ENCODE measurements at regions not wholly inside any gene's neighbourhood (a gene's known extent, or its start where the extent isn't known, plus 50 kb on each side); places are given as distances from the start of the nearest gene placed in this dataset.
"Not testable (repeated sequence)": the region's sequence is repeated elsewhere in the genome, so short reads cannot be mapped to it uniquely, and the experiment has no call there.

DNA sequence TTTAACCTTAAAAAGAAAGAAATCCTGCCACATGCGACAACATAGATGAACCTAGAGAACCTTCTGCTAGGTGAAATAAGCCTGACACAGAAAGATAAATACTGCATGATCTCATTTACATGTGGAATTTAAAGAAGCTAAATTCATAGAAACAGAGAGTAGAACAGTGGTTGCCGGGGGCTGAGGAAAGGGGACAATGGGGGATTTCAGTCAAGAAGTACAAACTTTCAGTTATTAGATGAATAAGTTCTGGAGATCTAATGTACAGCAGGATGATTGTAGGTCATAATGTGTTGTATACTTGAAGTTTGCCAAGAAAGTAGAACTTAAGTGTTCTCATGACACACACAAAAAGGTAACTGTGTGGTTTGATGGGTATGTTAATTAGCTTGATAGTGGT, 204.3 kb upstream of the PRSS16 start:
- Histone ChIP-seq H3K9me3 (ENCODE audit: low read depth, low read length) (no peaks in the 10 kb centered on the region), H3K4me2 (ENCODE audit: insufficient read depth, low read length) (no peak overlapping the region), H3K4me1 (ENCODE audit: insufficient read depth, low read length) (no peaks in the 10 kb centered on the region), H4K20me1 (ENCODE audit: insufficient read depth, low read length) (no peaks in the 10 kb centered on the region), H3K27me3 (ENCODE audit: insufficient read depth, low read length) (no peaks in the 10 kb centered on the region), H3K27ac (ENCODE audit: low read depth, low read length) (no peak overlapping the region), H3K36me3 (ENCODE audit: insufficient read depth, low read length) (no peaks in the 10 kb centered on the region), H2AFZ (ENCODE audit: low read length) (no peak overlapping the region), H3K4me3 (ENCODE audit: insufficient read depth, low read length) (no peak overlapping the region), H3K79me2 (ENCODE audit: insufficient read depth, low read length) (no peaks in the 10 kb centered on the region)
- TF ChIP-seq, protein P1, sequence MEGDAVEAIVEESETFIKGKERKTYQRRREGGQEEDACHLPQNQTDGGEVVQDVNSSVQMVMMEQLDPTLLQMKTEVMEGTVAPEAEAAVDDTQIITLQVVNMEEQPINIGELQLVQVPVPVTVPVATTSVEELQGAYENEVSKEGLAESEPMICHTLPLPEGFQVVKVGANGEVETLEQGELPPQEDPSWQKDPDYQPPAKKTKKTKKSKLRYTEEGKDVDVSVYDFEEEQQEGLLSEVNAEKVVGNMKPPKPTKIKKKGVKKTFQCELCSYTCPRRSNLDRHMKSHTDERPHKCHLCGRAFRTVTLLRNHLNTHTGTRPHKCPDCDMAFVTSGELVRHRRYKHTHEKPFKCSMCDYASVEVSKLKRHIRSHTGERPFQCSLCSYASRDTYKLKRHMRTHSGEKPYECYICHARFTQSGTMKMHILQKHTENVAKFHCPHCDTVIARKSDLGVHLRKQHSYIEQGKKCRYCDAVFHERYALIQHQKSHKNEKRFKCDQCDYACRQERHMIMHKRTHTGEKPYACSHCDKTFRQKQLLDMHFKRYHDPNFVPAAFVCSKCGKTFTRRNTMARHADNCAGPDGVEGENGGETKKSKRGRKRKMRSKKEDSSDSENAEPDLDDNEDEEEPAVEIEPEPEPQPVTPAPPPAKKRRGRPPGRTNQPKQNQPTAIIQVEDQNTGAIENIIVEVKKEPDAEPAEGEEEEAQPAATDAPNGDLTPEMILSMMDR (IDR thresholded peaks at IDR 0.05; ENCODE audit: extremely low read depth, low read depth, low read length): no peak
- no peak for DNase-seq (ENCODE audit: insufficient read length, low spot score, missing footprints)

DNA sequence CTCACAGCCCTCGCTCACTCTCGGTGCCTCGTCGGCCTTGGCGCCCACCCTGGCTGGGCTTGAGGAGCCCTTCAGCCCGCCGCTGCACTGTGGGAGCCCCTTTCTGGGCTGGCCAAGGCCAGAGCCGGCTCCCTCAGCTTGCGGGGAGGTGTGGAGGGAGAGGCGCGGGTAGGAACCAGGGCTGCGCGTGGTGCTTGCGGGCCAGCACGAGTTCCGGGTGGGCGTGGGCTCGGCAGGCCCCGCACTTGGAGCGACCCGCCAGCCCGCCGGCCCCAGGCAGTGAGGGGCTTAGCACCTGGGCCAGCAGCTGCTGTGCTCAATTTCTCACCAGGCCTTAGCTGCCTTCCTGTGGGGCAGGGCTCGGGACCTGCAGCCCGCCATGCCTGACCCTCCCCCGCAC, 202.4 kb upstream of the PRSS16 start:
- not testable (repeated sequence) for H2AFZ ChIP-seq (ENCODE audit: low read length); H3K27me3 ChIP-seq (ENCODE audit: insufficient read depth, low read length); H3K36me3 ChIP-seq (ENCODE audit: insufficient read depth, low read length); H3K4me1 ChIP-seq (ENCODE audit: insufficient read depth, low read length); H3K27ac ChIP-seq (ENCODE audit: low read depth, low read length); H3K4me3 ChIP-seq (ENCODE audit: insufficient read depth, low read length); H3K9me3 ChIP-seq (ENCODE audit: low read depth, low read length); H4K20me1 ChIP-seq (ENCODE audit: insufficient read depth, low read length); H3K4me2 ChIP-seq (ENCODE audit: insufficient read depth, low read length); H3K79me2 ChIP-seq (ENCODE audit: insufficient read depth, low read length); DNase-seq (ENCODE audit: insufficient read length, low spot score, missing footprints)

DNA sequence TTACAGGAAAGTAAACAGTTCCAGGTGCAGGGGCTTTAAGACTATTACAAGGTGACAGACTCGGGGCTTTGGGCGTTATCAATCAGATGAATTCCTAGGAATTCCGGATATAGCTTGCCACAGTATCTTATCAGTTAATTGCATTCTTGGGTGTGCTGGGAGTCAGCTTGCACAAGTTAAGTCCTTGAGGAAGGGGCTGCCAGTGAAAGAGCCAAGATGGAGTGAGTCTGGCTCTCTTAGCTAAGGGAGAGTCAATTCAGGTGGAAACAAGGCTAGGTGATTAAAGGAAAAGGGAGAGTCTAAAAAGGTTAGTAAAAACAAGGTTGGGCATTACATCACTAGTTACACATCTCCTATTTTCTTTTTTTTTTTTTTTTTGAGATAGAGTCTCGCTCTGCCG, 199.8 kb upstream of the PRSS16 start:
- H4K20me1 ChIP-seq (ENCODE audit: insufficient read depth, low read length); H3K79me2 ChIP-seq (ENCODE audit: insufficient read depth, low read length); H3K27me3 ChIP-seq (ENCODE audit: insufficient read depth, low read length); H3K4me3 ChIP-seq (ENCODE audit: insufficient read depth, low read length); DNase-seq (ENCODE audit: insufficient read length, low spot score, missing footprints); H2AFZ ChIP-seq (ENCODE audit: low read length); H3K9me3 ChIP-seq (ENCODE audit: low read depth, low read length); H3K4me2 ChIP-seq (ENCODE audit: insufficient read depth, low read length); H3K36me3 ChIP-seq (ENCODE audit: insufficient read depth, low read length); H3K4me1 ChIP-seq (ENCODE audit: insufficient read depth, low read length); H3K27ac ChIP-seq (ENCODE audit: low read depth, low read length): not testable (repeated sequence)

DNA sequence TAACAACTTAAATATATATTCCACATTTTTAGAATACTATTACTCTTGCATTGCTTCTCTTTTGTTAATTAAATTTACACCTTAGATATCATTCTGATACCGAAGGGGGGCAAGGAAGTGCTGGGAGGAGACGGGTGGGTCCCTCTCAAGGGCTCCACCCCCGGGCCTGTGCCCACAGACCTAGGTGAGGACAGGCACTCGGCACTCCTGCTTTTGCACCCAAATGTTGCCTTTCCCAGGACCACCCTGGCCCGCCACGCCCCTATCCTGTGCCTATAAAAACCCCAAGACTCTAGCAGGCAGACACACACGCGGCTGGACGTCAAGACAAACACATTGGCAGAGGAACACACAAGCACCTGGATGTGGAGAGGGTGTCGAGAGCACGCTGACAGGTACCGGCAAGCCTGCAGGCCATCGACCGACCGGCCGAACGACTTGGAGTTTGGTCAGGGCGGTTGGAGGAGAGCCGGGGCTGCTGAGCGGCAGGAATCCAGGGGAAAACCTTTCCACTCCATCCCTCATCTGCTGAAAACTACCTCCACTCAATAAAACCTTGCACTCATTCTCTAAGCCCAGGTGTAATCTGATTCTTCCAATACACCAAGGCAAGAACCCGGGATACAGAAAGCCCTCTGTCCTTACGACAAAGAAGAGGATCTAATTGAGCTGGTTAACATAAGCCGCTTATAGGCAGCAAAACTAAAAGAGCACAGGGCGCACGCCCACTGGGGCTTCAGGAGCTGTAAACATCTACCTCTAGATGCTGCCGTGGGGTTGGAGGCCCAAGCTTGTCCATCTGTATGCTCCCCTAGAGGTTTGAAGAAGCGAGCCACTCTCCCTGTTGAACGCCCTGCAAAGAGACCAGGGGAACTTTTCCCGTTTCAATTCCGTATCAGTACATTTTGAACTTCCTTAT, 197.4 kb upstream of the PRSS16 start:
- no peak overlapping the region for H2AFZ ChIP-seq (ENCODE audit: low read length)
- H3K4me3 ChIP-seq (ENCODE audit: insufficient read depth, low read length): no peak overlapping the region
- DNase-seq (ENCODE audit: insufficient read length, low spot score, missing footprints): no peak
- H4K20me1 ChIP-seq (ENCODE audit: insufficient read depth, low read length): no peaks in the 10 kb centered on the region
- H3K27me3 ChIP-seq (ENCODE audit: insufficient read depth, low read length): no peaks in the 10 kb centered on the region
- H3K9me3 ChIP-seq (ENCODE audit: low read depth, low read length): no peaks in the 10 kb centered on the region
- H3K4me2 ChIP-seq (ENCODE audit: insufficient read depth, low read length): no peak overlapping the region
- no peaks in the 10 kb centered on the region for H3K4me1 ChIP-seq (ENCODE audit: insufficient read depth, low read length)
- no peaks in the 10 kb centered on the region for H3K36me3 ChIP-seq (ENCODE audit: insufficient read depth, low read length)
- no peak overlapping the region for H3K27ac ChIP-seq (ENCODE audit: low read depth, low read length)
- TF ChIP-seq, protein P1 (IDR thresholded peaks at IDR 0.05; ENCODE audit: extremely low read depth, low read depth, low read length): no peak
- no peaks in the 10 kb centered on the region for H3K79me2 ChIP-seq (ENCODE audit: insufficient read depth, low read length)

DNA sequence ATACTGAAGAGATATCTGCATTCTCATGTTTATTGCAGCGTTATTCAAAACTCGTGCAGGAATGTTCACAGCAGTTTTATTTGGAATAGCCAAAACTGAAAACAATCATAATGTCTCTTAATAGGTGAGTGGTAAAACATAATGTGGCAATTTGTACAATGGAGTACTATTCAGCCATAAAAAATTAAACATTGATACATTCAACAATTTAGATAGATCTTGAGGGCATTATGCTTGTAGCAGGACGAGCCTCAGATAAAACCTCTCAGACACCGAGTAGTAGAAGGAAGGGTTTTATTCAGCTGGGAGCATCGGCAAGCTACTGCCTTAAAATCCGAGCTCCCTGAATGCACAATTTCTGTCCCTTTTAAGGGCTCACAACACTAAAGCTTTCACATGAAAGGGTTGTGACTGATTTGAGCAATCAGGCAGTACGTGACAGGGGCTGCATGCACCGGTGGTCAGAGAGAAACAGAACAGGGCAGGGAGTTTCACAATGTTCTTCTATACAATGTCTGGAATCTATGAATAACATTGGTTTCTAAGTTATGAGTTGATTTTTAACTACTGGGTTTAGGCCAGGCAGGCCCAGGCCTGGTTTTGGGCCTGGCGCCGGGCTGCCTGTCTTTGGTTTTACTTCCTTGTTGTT, 195.3 kb upstream of the PRSS16 start:
- H2AFZ ChIP-seq (ENCODE audit: low read length); H3K79me2 ChIP-seq (ENCODE audit: insufficient read depth, low read length); H3K4me2 ChIP-seq (ENCODE audit: insufficient read depth, low read length); H3K4me3 ChIP-seq (ENCODE audit: insufficient read depth, low read length); DNase-seq (ENCODE audit: insufficient read length, low spot score, missing footprints); H3K36me3 ChIP-seq (ENCODE audit: insufficient read depth, low read length); H3K4me1 ChIP-seq (ENCODE audit: insufficient read depth, low read length); H3K27me3 ChIP-seq (ENCODE audit: insufficient read depth, low read length); H4K20me1 ChIP-seq (ENCODE audit: insufficient read depth, low read length); H3K9me3 ChIP-seq (ENCODE audit: low read depth, low read length); H3K27ac ChIP-seq (ENCODE audit: low read depth, low read length): not testable (repeated sequence)

Data from osteoblast (primary cell).